ENCODE measurements at regions not wholly inside any gene's neighbourhood (a gene's known extent, or its start where the extent isn't known, plus 50 kb on each side); places are given as distances from the start of the nearest gene placed in this dataset.

GRCh38 chr9:20001058-20001457, 212.2 kb upstream of the SLC24A2 start:
- intact Hi-C loops (cut with DNase I): no loop called here
- Histone ChIP-seq H3K9me3 (no peaks in the 10 kb centered on the region), H3K36me3 (no peaks in the 10 kb centered on the region), H3K27ac (no peak overlapping the region), H3K4me1 (no peaks in the 10 kb centered on the region), H3K27me3 (no peaks in the 10 kb centered on the region), H3K4me3 (no peak overlapping the region)
- TF ChIP-seq POLR2A (IDR thresholded peaks at IDR 0.05): no peak
- TF ChIP-seq POLR2AphosphoS5 (IDR thresholded peaks at IDR 0.05; ENCODE audit: insufficient read depth in 1 of 2, low read depth in 1 of 2): no peak
- TF ChIP-seq CTCF (IDR thresholded peaks at IDR 0.05): no peak
- no peak for DNase-seq (ENCODE audit: extremely low spot score in 2 of 2)

GRCh38 chr9:19999491-20000057, 210.7 kb upstream of the SLC24A2 start:
- TF ChIP-seq CTCF (IDR thresholded peaks at IDR 0.05): no peak
- no peak for TF ChIP-seq POLR2A (IDR thresholded peaks at IDR 0.05)
- no peak for TF ChIP-seq POLR2AphosphoS5 (IDR thresholded peaks at IDR 0.05; ENCODE audit: insufficient read depth in 1 of 2, low read depth in 1 of 2)
- no peaks in the 10 kb centered on the region for H3K9me3 ChIP-seq
- H3K36me3 ChIP-seq: no peaks in the 10 kb centered on the region
- H3K27me3 ChIP-seq: no peaks in the 10 kb centered on the region
- no peak overlapping the region for H3K4me3 ChIP-seq
- intact Hi-C loops (cut with DNase I): no loop called here
- H3K27ac ChIP-seq: no peak overlapping the region
- no peak for DNase-seq (ENCODE audit: extremely low spot score in 2 of 2)
- no peaks in the 10 kb centered on the region for H3K4me1 ChIP-seq

- intact Hi-C loops (cut with DNase I): no loop called here
- Histone ChIP-seq H3K9me3 (no peaks in the 10 kb centered on the region), H3K4me3 (no peak overlapping the region), H3K36me3 (no peaks in the 10 kb centered on the region), H3K27me3 (no peaks in the 10 kb centered on the region), H3K27ac (no peak overlapping the region), H3K4me1 (no peaks in the 10 kb centered on the region)
- no peak for DNase-seq (ENCODE audit: extremely low spot score in 2 of 2)
- no peak for TF ChIP-seq POLR2AphosphoS5 (IDR thresholded peaks at IDR 0.05; ENCODE audit: insufficient read depth in 1 of 2, low read depth in 1 of 2)
- no peak for TF ChIP-seq CTCF (IDR thresholded peaks at IDR 0.05)
- no peak for TF ChIP-seq POLR2A (IDR thresholded peaks at IDR 0.05)
Observed at GRCh38 chr9:19998823-19999455, 210.1 kb upstream of the SLC24A2 start.

- intact Hi-C loops (cut with DNase I): no loop called here
- TF ChIP-seq POLR2AphosphoS5 (IDR thresholded peaks at IDR 0.05; ENCODE audit: insufficient read depth in 1 of 2, low read depth in 1 of 2) (no peak), POLR2A (IDR thresholded peaks at IDR 0.05) (no peak), CTCF (IDR thresholded peaks at IDR 0.05) (no peak)
- no peak for DNase-seq (ENCODE audit: extremely low spot score in 2 of 2)
- Histone ChIP-seq H3K9me3 (no peaks in the 10 kb centered on the region), H3K4me3 (no peak overlapping the region), H3K27me3 (no peaks in the 10 kb centered on the region), H3K36me3 (no peaks in the 10 kb centered on the region), H3K4me1 (no peaks in the 10 kb centered on the region), H3K27ac (no peak overlapping the region)
Observed at GRCh38 chr9:19998153-19998552, 209.3 kb upstream of the SLC24A2 start.

GRCh38 chr9:19995619-19996018, 206.8 kb upstream of the SLC24A2 start:
- TF ChIP-seq CTCF (IDR thresholded peaks at IDR 0.05): no peak
- TF ChIP-seq POLR2A (IDR thresholded peaks at IDR 0.05): no peak
- TF ChIP-seq POLR2AphosphoS5 (IDR thresholded peaks at IDR 0.05; ENCODE audit: insufficient read depth in 1 of 2, low read depth in 1 of 2): no peak
- Histone ChIP-seq H3K27me3 (no peaks in the 10 kb centered on the region), H3K4me1 (no peaks in the 10 kb centered on the region)

More at GRCh38 chr9:19995619-19996018, 206.8 kb upstream of the SLC24A2 start:
- intact Hi-C loops (cut with DNase I): no loop called here
- no peaks in the 10 kb centered on the region for H3K9me3 ChIP-seq
- no peak for DNase-seq (ENCODE audit: extremely low spot score in 2 of 2)
- H3K4me3 ChIP-seq: no peak overlapping the region
- no peak overlapping the region for H3K27ac ChIP-seq
- no peaks in the 10 kb centered on the region for H3K36me3 ChIP-seq
